ENCODE measurements at regions not wholly inside any gene's neighbourhood (a gene's known extent, or its start where the extent isn't known, plus 50 kb on each side); places are given as distances from the start of the nearest gene placed in this dataset.

DNA sequence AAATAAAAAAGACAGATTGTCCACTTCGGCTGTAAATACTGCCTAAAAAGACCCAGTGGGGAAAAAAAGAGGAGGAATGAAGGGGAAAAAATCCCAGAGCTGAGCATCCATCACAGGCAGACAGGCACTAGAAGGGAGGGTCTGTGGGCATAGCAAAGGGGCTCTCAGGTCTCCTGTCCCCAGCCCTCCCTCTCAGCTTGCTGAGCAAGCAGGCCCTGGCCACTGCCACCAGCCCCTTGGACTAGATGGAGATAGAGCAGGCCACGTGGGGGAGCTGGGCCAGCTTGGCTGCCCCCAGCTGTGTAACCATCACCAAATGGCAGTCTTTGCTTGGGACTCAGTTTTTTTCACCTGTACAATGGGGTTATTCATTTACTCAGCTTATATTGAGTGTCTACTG lies 141.6 kb upstream of the UNC5B start:
- DNase-seq (ENCODE audit: low read depth), result no peak

- DNase-seq (ENCODE audit: low read depth), result no peak
These were observed 140.1 kb upstream of the UNC5B start for GRCh38 chr10:71072131-71072822.

GRCh38 chr10:71072823-71073210 lies 139.6 kb upstream of the UNC5B start:
- DNase-seq (ENCODE audit: low read depth), result no peak

DNA sequence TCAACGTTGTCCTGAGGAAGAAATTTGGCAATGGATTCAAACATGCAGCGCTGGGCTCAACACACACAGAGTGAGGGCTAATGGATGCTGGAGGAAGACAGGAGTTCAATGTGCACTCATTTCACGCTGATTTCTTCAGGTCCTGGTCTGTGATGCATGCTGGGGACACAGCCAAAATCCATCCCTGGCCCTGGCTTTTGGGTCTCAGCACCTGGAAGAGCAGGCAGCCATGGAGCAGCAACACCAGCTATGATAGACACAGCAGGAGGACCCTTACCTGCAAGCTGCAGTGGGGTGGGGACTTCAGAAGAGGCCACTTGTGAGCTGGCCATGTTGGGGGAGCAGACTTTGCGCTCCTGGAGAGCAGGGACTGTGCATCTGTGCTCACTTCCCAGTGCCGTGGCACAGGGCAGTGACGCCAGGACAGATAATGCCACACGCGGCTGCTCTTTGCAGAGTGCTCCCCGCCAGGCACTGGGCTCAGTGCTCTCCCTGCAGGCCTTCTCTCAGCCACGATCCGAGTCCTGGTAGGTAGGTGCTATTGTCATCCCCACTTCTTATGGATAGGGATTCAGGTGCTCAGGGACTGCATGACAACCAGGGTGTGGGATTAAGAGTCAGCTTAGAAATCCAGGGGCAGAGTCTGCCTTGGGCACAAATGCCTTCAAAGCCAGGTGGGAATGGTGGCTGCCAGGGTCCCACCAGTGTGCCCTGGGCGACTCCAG lies 138.8 kb upstream of the UNC5B start:
- DNase-seq (ENCODE audit: low read depth), result no peak

DNA sequence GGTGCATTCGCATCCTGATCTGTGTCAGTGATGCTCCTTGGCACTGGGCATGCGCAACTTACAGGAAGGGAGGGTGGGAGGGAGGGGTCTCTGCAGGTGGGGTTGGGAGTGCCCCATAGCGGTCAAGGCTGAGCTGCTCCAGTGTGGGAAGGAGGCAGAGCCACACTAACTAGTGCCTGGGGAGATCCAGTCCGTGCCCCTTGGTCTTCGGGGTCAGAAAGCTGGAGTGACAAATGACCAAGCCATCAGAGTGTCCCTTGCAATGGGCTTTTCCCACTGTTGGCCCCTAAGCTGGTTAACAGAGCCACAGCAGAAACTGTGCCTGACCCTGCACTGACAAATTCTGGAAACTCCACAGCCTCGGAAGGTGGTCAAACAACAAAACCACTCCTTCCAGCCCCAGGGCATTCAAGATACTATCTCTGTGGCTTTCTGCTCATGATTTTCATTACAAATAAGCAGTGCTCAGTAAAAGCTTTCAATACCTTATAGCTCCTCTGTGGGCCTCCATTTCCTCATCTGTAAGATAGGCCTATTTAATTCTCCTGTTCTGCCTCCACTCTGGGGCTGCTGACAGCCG lies 138.1 kb upstream of the UNC5B start:
- DNase-seq (ENCODE audit: low read depth), result no peak

- no peak for DNase-seq (ENCODE audit: low read depth)
These were observed 137.1 kb upstream of the UNC5B start for GRCh38 chr10:71075086-71075758.

- DNase-seq (ENCODE audit: low read depth), result no peak
These were observed 136.5 kb upstream of the UNC5B start for GRCh38 chr10:71075759-71076472.

- no peak for DNase-seq (ENCODE audit: low read depth)
These were observed 135.8 kb upstream of the UNC5B start for GRCh38 chr10:71076473-71077142.

GRCh38 chr10:71077143-71077581 lies 135.2 kb upstream of the UNC5B start:
- no peak for DNase-seq (ENCODE audit: low read depth)

- no peak for DNase-seq (ENCODE audit: low read depth)
These were observed 134.4 kb upstream of the UNC5B start for GRCh38 chr10:71077796-71078453.

GRCh38 chr10:71078454-71079145 lies 133.8 kb upstream of the UNC5B start:
- no peak for DNase-seq (ENCODE audit: low read depth)

DNA sequence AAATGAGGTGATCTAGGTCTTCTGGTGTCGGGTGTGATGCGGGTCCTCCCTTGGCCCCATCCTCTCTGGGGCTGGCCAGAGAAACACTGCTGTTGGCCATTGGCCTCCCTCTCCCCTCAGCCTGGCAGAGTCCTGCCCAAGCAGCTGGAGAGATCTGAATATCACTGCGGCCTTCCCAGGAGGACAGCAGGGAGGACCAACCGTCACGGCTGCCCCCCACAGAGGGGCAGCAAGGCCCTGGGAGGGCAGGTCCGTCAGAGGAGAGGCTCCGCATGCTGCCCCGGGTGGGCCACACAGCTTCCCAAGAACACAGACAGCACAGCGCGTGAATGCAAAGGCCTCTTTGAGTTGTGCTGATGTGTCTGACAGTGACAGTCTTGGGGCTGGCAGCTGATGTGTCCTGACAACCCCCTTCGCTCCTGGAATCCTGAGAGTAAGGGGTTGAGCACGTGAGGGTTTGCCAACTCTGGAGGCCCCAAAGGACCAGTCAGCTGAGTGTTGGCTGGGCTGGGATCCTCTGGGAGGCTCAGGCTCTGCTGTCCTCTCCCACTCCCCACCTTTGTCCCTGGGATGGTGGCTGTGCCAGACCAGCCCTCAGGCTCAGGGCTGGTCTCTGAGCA lies 132.5 kb upstream of the UNC5B start:
- DNase-seq (ENCODE audit: low read depth), result no peak

DNA sequence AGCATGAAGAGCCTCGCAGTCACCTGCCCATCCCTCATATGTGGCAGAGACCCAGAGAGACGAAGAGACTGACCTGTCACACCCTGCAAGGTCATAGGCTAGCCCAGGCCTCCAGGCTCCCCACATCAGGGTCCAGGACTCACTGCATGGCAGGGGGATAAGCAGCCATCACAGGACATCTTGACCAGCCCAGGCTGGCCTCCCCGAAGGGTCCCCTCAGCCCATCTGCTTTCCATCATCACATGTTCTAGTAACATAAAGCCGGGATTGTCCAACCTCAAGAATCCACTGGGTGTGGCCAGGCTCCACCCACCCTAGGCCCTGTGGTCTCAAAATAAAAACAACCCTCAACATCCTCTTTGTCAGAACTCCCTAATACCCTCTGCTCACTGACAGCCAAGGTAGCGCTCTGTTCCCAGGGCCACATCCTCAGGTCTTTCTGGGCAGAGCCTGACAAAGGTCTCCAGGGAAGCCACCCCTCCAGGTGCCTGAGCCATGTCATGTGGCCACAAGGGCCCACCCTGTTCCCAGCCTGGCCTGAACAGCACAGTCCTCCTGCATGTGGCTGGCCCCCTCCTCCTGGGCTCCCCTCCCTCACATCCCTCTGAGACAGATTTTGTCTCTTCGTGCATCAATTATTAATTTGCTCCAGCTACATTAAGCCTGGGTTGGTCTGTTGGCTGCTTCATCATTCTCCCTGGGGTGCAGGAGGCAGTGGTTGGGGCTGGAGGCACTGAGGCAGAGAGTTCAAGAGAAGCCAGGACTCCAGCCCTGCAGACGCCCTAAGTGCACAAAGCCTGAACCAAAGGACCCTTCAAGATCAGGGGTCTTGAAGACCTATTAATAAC lies 131.8 kb upstream of the UNC5B start:
- DNase-seq (ENCODE audit: low read depth), result no peak

DNA sequence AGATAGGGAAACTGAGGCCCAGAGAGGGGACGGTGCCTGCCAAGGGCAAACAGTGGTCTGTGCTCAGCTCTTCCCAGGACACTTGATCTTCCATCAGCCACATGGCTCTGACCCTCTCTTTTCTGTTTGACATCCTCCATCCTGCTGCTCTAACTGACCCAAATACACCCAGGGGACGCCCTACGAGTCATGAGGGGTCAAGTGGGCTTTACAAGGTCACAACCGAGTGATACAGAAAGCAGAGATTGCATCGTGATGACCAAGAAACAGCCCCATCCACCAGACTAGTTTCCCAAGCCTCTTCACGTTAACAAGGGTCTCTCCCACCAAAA lies 131.2 kb upstream of the UNC5B start:
- DNase-seq (ENCODE audit: low read depth), result no peak

GRCh38 chr10:71081912-71082311 lies 130.5 kb upstream of the UNC5B start:
- DNase-seq (ENCODE audit: low read depth), result no peak

- DNase-seq (ENCODE audit: low read depth), result no peak
These were observed 129.2 kb upstream of the UNC5B start for GRCh38 chr10:71082960-71083715.

DNA sequence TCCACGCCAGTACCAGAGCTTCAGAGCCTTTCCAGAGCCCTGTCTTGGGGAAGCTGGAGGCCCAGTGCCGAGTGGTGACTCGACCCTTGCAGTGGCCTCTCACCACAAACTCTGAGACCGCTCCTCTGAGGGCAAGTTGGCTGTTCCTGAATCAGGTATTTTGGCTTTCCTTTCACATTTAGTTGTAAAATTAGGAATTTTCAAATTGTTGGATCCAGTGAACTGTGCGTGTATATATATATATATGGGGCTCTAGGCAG lies 128.7 kb upstream of the UNC5B start:
- DNase-seq (ENCODE audit: low read depth), result no peak

DNA sequence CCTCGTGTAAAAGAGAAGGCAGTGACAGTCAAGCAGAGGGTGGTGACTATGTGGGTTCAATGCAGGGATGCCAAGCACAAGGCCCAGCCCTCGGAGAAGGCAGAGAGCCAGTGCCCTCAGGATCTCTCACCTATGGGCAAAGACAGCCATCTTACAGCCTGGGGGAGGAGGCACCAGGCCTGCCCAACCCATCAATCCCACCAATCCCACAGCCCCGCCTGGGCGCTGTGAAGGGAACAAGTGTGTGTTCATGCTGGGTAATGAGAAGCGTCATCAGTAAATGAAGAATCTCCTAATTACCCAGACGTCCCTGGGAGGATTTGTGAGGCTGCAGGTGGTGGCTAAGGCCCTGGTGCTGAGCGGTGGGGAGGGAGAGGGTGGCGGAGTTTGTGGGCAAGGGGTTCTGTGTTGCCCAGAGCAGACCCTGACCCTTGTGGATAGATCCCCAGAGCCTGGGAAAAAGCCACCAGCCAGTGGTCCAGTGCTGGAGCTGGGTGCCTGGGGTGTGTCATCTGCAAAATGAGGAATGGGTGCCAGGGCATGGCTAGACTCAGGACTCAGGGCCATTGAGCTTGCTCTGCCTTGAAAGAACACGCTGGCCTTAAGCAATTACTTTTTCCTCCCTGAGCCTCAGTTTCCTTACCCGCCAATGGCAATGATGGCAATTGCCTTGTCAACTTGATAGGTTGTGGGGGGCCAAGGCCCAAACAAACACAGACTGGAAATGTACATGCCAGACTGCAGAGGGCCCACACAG lies 128.1 kb upstream of the UNC5B start:
- DNase-seq (ENCODE audit: low read depth), result no peak
